ENCODE measurements at regions not wholly inside any gene's neighbourhood (a gene's known extent, or its start where the extent isn't known, plus 50 kb on each side); places are given as distances from the start of the nearest gene placed in this dataset.

- no peak overlapping the region for H3K4me3 ChIP-seq (ENCODE audit: insufficient read length, low read depth)
- no peak for DNase-seq (ENCODE audit: low read depth, low spot score)
- H3K9ac ChIP-seq (ENCODE audit: insufficient read length, low read depth): no peak overlapping the region
- H3K36me3 ChIP-seq (ENCODE audit: insufficient read depth, insufficient read length, low read length): no peaks in the 10 kb centered on the region
- no peak for TF ChIP-seq ZNF274 (IDR thresholded peaks at IDR 0.05; ENCODE audit: low read depth, low read length)
- TF ChIP-seq YY1 (IDR thresholded peaks at IDR 0.05; ENCODE audit: insufficient read depth, insufficient read length): no peak
- no peak for TF ChIP-seq SUZ12 (IDR thresholded peaks at IDR 0.05; ENCODE audit: extremely low read depth, insufficient read depth, insufficient read length)
- no peaks in the 10 kb centered on the region for H3K9me3 ChIP-seq (ENCODE audit: insufficient read depth, low read length)
- no peaks in the 10 kb centered on the region for H3K4me1 ChIP-seq (ENCODE audit: insufficient read depth, insufficient read length)
- no peaks in the 10 kb centered on the region for H3K27me3 ChIP-seq (ENCODE audit: insufficient read depth, insufficient read length)
Observed at GRCh38 chr13:60324131-60324530, 72.9 kb upstream of the TDRD3 start.

GRCh38 chr13:60326273-60326672, 70.7 kb upstream of the TDRD3 start:
- no peaks in the 10 kb centered on the region for H3K36me3 ChIP-seq (ENCODE audit: insufficient read depth, insufficient read length, low read length)
- no peak overlapping the region for H3K4me3 ChIP-seq (ENCODE audit: insufficient read length, low read depth)
- no peak for TF ChIP-seq YY1 (IDR thresholded peaks at IDR 0.05; ENCODE audit: insufficient read depth, insufficient read length)
- no peak for TF ChIP-seq SUZ12 (IDR thresholded peaks at IDR 0.05; ENCODE audit: extremely low read depth, insufficient read depth, insufficient read length)
- H3K9me3 ChIP-seq (ENCODE audit: insufficient read depth, low read length): no peaks in the 10 kb centered on the region
- H3K27me3 ChIP-seq (ENCODE audit: insufficient read depth, insufficient read length): no peaks in the 10 kb centered on the region
- H3K9ac ChIP-seq (ENCODE audit: insufficient read length, low read depth): no peak overlapping the region
- no peak for DNase-seq (ENCODE audit: low read depth, low spot score)
- no peaks in the 10 kb centered on the region for H3K4me1 ChIP-seq (ENCODE audit: insufficient read depth, insufficient read length)

- Histone ChIP-seq H3K4me3 (ENCODE audit: insufficient read length, low read depth) (no peak overlapping the region), H3K9me3 (ENCODE audit: insufficient read depth, low read length) (no peaks in the 10 kb centered on the region), H3K9ac (ENCODE audit: insufficient read length, low read depth) (no peak overlapping the region), H3K36me3 (ENCODE audit: insufficient read depth, insufficient read length, low read length) (no peaks in the 10 kb centered on the region), H3K27me3 (ENCODE audit: insufficient read depth, insufficient read length) (no peaks in the 10 kb centered on the region), H3K4me1 (ENCODE audit: insufficient read depth, insufficient read length) (no peaks in the 10 kb centered on the region)
- no peak for DNase-seq (ENCODE audit: low read depth, low spot score)
- no peak for TF ChIP-seq ZNF274 (IDR thresholded peaks at IDR 0.05; ENCODE audit: low read depth, low read length)
- TF ChIP-seq SUZ12 (IDR thresholded peaks at IDR 0.05; ENCODE audit: extremely low read depth, insufficient read depth, insufficient read length): no peak
- no peak for TF ChIP-seq YY1 (IDR thresholded peaks at IDR 0.05; ENCODE audit: insufficient read depth, insufficient read length)
Observed at GRCh38 chr13:60327511-60327910, 69.5 kb upstream of the TDRD3 start.

- TF ChIP-seq SUZ12 (IDR thresholded peaks at IDR 0.05; ENCODE audit: extremely low read depth, insufficient read depth, insufficient read length) (no peak), ZNF274 (IDR thresholded peaks at IDR 0.05; ENCODE audit: low read depth, low read length) (no peak), YY1 (IDR thresholded peaks at IDR 0.05; ENCODE audit: insufficient read depth, insufficient read length) (no peak)
- Histone ChIP-seq H3K4me3 (ENCODE audit: insufficient read length, low read depth) (no peak overlapping the region), H3K9ac (ENCODE audit: insufficient read length, low read depth) (no peak overlapping the region), H3K36me3 (ENCODE audit: insufficient read depth, insufficient read length, low read length) (no peaks in the 10 kb centered on the region), H3K27me3 (ENCODE audit: insufficient read depth, insufficient read length) (no peaks in the 10 kb centered on the region), H3K4me1 (ENCODE audit: insufficient read depth, insufficient read length) (no peaks in the 10 kb centered on the region), H3K9me3 (ENCODE audit: insufficient read depth, low read length) (no peaks in the 10 kb centered on the region)
- DNase-seq (ENCODE audit: low read depth, low spot score): no peak
Observed at GRCh38 chr13:60328073-60328472, 68.9 kb upstream of the TDRD3 start.

- Histone ChIP-seq H3K4me1 (ENCODE audit: insufficient read depth, insufficient read length) (no peaks in the 10 kb centered on the region), H3K27me3 (ENCODE audit: insufficient read depth, insufficient read length) (no peaks in the 10 kb centered on the region), H3K9ac (ENCODE audit: insufficient read length, low read depth) (no peak overlapping the region), H3K4me3 (ENCODE audit: insufficient read length, low read depth) (no peak overlapping the region), H3K9me3 (ENCODE audit: insufficient read depth, low read length) (no peaks in the 10 kb centered on the region), H3K36me3 (ENCODE audit: insufficient read depth, insufficient read length, low read length) (no peaks in the 10 kb centered on the region)
- no peak for TF ChIP-seq ZNF274 (IDR thresholded peaks at IDR 0.05; ENCODE audit: low read depth, low read length)
- no peak for TF ChIP-seq SUZ12 (IDR thresholded peaks at IDR 0.05; ENCODE audit: extremely low read depth, insufficient read depth, insufficient read length)
- TF ChIP-seq YY1 (IDR thresholded peaks at IDR 0.05; ENCODE audit: insufficient read depth, insufficient read length): no peak
- DNase-seq (ENCODE audit: low read depth, low spot score): peak; percentile 36
Observed at GRCh38 chr13:60329221-60329923, 67.6 kb upstream of the TDRD3 start.

GRCh38 chr13:60331249-60332012, 65.6 kb upstream of the TDRD3 start:
- no peak for TF ChIP-seq YY1 (IDR thresholded peaks at IDR 0.05; ENCODE audit: insufficient read depth, insufficient read length)
- no peak for TF ChIP-seq SUZ12 (IDR thresholded peaks at IDR 0.05; ENCODE audit: extremely low read depth, insufficient read depth, insufficient read length)
- TF ChIP-seq ZNF274 (IDR thresholded peaks at IDR 0.05; ENCODE audit: low read depth, low read length): no peak
- DNase-seq (ENCODE audit: low read depth, low spot score): no peak
- Histone ChIP-seq H3K36me3 (ENCODE audit: insufficient read depth, insufficient read length, low read length) (no peaks in the 10 kb centered on the region), H3K4me3 (ENCODE audit: insufficient read length, low read depth) (no peak overlapping the region), H3K9ac (ENCODE audit: insufficient read length, low read depth) (no peak overlapping the region), H3K9me3 (ENCODE audit: insufficient read depth, low read length) (no peaks in the 10 kb centered on the region), H3K27me3 (ENCODE audit: insufficient read depth, insufficient read length) (no peaks in the 10 kb centered on the region), H3K4me1 (ENCODE audit: insufficient read depth, insufficient read length) (no peaks in the 10 kb centered on the region)

GRCh38 chr13:60332682-60333081, 64.3 kb upstream of the TDRD3 start:
- Histone ChIP-seq H3K9ac (ENCODE audit: insufficient read length, low read depth) (no peak overlapping the region), H3K27me3 (ENCODE audit: insufficient read depth, insufficient read length) (no peaks in the 10 kb centered on the region), H3K9me3 (ENCODE audit: insufficient read depth, low read length) (no peaks in the 10 kb centered on the region), H3K36me3 (ENCODE audit: insufficient read depth, insufficient read length, low read length) (no peaks in the 10 kb centered on the region), H3K4me3 (ENCODE audit: insufficient read length, low read depth) (no peak overlapping the region), H3K4me1 (ENCODE audit: insufficient read depth, insufficient read length) (no peaks in the 10 kb centered on the region)
- TF ChIP-seq YY1 (IDR thresholded peaks at IDR 0.05; ENCODE audit: insufficient read depth, insufficient read length) (no peak), ZNF274 (IDR thresholded peaks at IDR 0.05; ENCODE audit: low read depth, low read length) (no peak), SUZ12 (IDR thresholded peaks at IDR 0.05; ENCODE audit: extremely low read depth, insufficient read depth, insufficient read length) (no peak)
- DNase-seq (ENCODE audit: low read depth, low spot score): no peak
